MM.1S (cell line): ENCODE measurements at regions not wholly inside any gene's neighbourhood (a gene's known extent, or its start where the extent isn't known, plus 50 kb on each side); places are given as distances from the start of the nearest gene placed in this dataset.

Experiments
- DNase-seq: peaks from one replicate; pipeline ENCODE4 v3.0.0-alpha.2; 2015
- H2AFZ ChIP-seq: fragments of 300-600 bp; sonication (generic); 2 replicates; pipeline ENCODE4 v1.6.0; 2016; ENCODE audit warnings: antibody characterized with exemption, low read length
- H3F3A ChIP-seq: fragments of 300-600 bp; sonication (generic); 2 replicates; pipeline ENCODE4 v1.6.1; 2016; ENCODE audit warnings: mild to moderate bottlenecking, antibody characterized with exemption, low read length, moderate library complexity, mixed read lengths; ENCODE audit not compliant: insufficient read depth
- H3K27ac ChIP-seq: fragments of 300-600 bp; sonication (generic); 2 replicates; pipeline ENCODE4 v1.5.1; 2016; ENCODE audit warnings: mild to moderate bottlenecking, low read length
- H3K27me3 ChIP-seq: fragments of 300-600 bp; sonication (generic); replicated peaks from 2 replicates; pipeline ENCODE4 v1.6.0; 2016; ENCODE audit warnings: low read length; ENCODE audit not compliant: insufficient read depth
- H3K36me3 ChIP-seq: fragments of 300-600 bp; sonication (generic); replicated peaks from 2 replicates; pipeline ENCODE4 v1.6.1; 2016; ENCODE audit warnings: mild to moderate bottlenecking, low read length, mixed read lengths; ENCODE audit not compliant: insufficient read depth
- H3K4me1 ChIP-seq: fragments of 300-600 bp; sonication (generic); 2 replicates; pipeline ENCODE4 v1.6.1; 2016; ENCODE audit warnings: low read length, mixed read lengths
- H3K4me2 ChIP-seq: fragments of 300-600 bp; sonication (generic); 2 replicates; pipeline ENCODE4 v1.6.0; 2016; ENCODE audit warnings: low read depth, low read length
- H3K4me3 ChIP-seq: fragments of 300-600 bp; sonication (generic); 2 replicates; pipeline ENCODE4 v1.5.1; 2016; ENCODE audit warnings: low read length, mixed read lengths
- H3K79me2 ChIP-seq: fragments of 300-600 bp; sonication (generic); 2 replicates; pipeline ENCODE4 v1.6.1; 2016; ENCODE audit warnings: mixed run types, low read length, mixed read lengths
- H3K9ac ChIP-seq: fragments of 300-600 bp; sonication (generic); 2 replicates; pipeline ENCODE4 v1.6.1; 2016; ENCODE audit warnings: low read length, mixed read lengths
- H3K9me2 ChIP-seq: fragments of 300-600 bp; sonication (generic); replicated peaks from 2 replicates; pipeline ENCODE4 v1.6.1; 2016; ENCODE audit warnings: mild to moderate bottlenecking, low read length, mixed read lengths; ENCODE audit not compliant: insufficient read depth
- H3K9me3 ChIP-seq: fragments of 300-600 bp; sonication (generic); replicated peaks from 2 replicates; pipeline ENCODE4 v1.6.1; 2016; ENCODE audit warnings: mild to moderate bottlenecking, low read length, mixed read lengths; ENCODE audit not compliant: insufficient read depth
- H4K20me1 ChIP-seq: fragments of 300-600 bp; sonication (generic); 2 replicates; pipeline ENCODE4 v1.6.1; 2016; ENCODE audit warnings: mild to moderate bottlenecking, low read length, moderate library complexity, mixed read lengths; ENCODE audit not compliant: insufficient read depth
- CTCF ChIP-seq: fragments of 300-600 bp; sonication (generic); IDR thresholded peaks from 2 replicates; pipeline ENCODE4 v1.5.1; 2016; ENCODE audit warnings: antibody characterized with exemption, low read length, mixed read lengths
- EZH2 ChIP-seq: fragments of 300-600 bp; sonication (generic); optimal IDR thresholded peaks from 2 replicates; pipeline ENCODE3; 2017; ENCODE audit warnings: low read depth, mild to moderate bottlenecking, antibody characterized with exemption, low read length, mixed read lengths
- EZH2phosphoT487 ChIP-seq: fragments of 300-600 bp; sonication (generic); IDR thresholded peaks from 2 replicates; pipeline ENCODE4 v1.6.1; 2018; ENCODE audit warnings: antibody characterized with exemption, low read length

GRCh38 chrX:101750744-101751143, 91.1 kb upstream of the ARMCX2 start:
- H3K79me2 ChIP-seq = no peaks in the 10 kb centered on the region
- no peak for DNase-seq
- H2AFZ ChIP-seq = no peak overlapping the region
- TF ChIP-seq EZH2 = no peak
- no peak for TF ChIP-seq EZH2phosphoT487
- no peak for TF ChIP-seq CTCF
- no peak overlapping the region for H3K4me3 ChIP-seq
- H3K4me1 ChIP-seq = no peaks in the 10 kb centered on the region
- H3K27me3 ChIP-seq = no peaks in the 10 kb centered on the region
- H3K27ac ChIP-seq = no peak overlapping the region
- no peaks in the 10 kb centered on the region for H3K9me2 ChIP-seq
- no peaks in the 10 kb centered on the region for H3K9me3 ChIP-seq
- H3F3A ChIP-seq = no peaks in the 10 kb centered on the region
- H3K36me3 ChIP-seq = no peaks in the 10 kb centered on the region
- no peak overlapping the region for H3K9ac ChIP-seq
- H4K20me1 ChIP-seq = no peaks in the 10 kb centered on the region
- H3K4me2 ChIP-seq = no peak overlapping the region

GRCh38 chrX:101749436-101749835, 89.8 kb upstream of the ARMCX2 start:
- Histone ChIP-seq H3K4me2 (no peak overlapping the region), H3K9me2 (no peaks in the 10 kb centered on the region), H2AFZ (no peak overlapping the region), H3K4me3 (no peak overlapping the region), H4K20me1 (no peaks in the 10 kb centered on the region), H3K4me1 (no peaks in the 10 kb centered on the region), H3F3A (no peaks in the 10 kb centered on the region), H3K9me3 (no peaks in the 10 kb centered on the region), H3K9ac (no peak overlapping the region), H3K36me3 (no peaks in the 10 kb centered on the region), H3K27me3 (no peaks in the 10 kb centered on the region), H3K27ac (no peak overlapping the region), H3K79me2 (no peaks in the 10 kb centered on the region)
- no peak for DNase-seq
- TF ChIP-seq EZH2 (no peak), CTCF (no peak), EZH2phosphoT487 (no peak)

GRCh38 chrX:101745046-101745445, 85.4 kb upstream of the ARMCX2 start:
- Histone ChIP-seq H3K27ac (no peak overlapping the region), H3K4me1 (no peaks in the 10 kb centered on the region), H3K4me3 (no peak overlapping the region), H4K20me1 (no peaks in the 10 kb centered on the region), H3K36me3 (no peaks in the 10 kb centered on the region), H3K9ac (no peak overlapping the region), H3K79me2 (no peaks in the 10 kb centered on the region), H3K9me2 (no peaks in the 10 kb centered on the region), H3K4me2 (no peak overlapping the region), H2AFZ (no peak overlapping the region), H3F3A (no peaks in the 10 kb centered on the region), H3K9me3 (no peaks in the 10 kb centered on the region), H3K27me3 (no peaks in the 10 kb centered on the region)
- TF ChIP-seq CTCF (no peak), EZH2 (no peak), EZH2phosphoT487 (no peak)
- no peak for DNase-seq
